ENCODE measurements at regions not wholly inside any gene's neighbourhood (a gene's known extent, or its start where the extent isn't known, plus 50 kb on each side); places are given as distances from the start of the nearest gene placed in this dataset.

DNA sequence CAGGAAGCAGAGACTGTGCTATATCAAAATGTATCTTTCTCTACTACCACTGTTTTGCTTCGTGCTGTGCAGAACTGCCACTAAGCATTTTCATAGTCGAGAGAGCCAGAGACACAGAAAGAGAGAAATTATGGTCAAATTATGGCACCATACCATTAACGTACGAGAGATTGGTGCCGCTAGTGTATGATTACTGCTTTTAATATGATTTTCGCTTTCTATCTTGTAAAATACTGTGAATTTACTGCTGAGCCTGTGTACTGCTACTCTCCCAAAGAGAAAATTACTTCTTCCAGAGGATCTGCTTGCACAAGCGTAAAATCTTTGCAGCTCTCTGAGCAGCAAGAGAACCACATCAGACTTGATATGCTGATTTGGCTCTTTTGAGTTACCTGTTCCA is 71.1 kb upstream of the ZNF281 start:
- TF ChIP-seq SMARCC2 (IDR thresholded peaks at IDR 0.05; ENCODE audit: low read depth), result no peak
- no peak for TF ChIP-seq JUNB (CRISPR knock-in tag; conservative IDR thresholded peaks at IDR 0.05)
- TF ChIP-seq ZNF3 (CRISPR knock-in tag; IDR thresholded peaks at IDR 0.05), result no peak
- no peak for TF ChIP-seq XRCC4 (IDR thresholded peaks at IDR 0.05; ENCODE audit: extremely low read depth, insufficient read depth, insufficient read length)
- TF ChIP-seq ZNF444 (CRISPR knock-in tag; IDR thresholded peaks at IDR 0.05), result no peak
- TF ChIP-seq TAF15 (IDR thresholded peaks at IDR 0.05; ENCODE audit: low read depth, low read length), result no peak

Data from K562 (cell line).